Brain microvascular endothelial cell (primary cell): ENCODE measurements at regions not wholly inside any gene's neighbourhood (a gene's known extent, or its start where the extent isn't known, plus 50 kb on each side); places are given as distances from the start of the nearest gene placed in this dataset.

Source experiments
- DNase-seq: peaks from one replicate; pipeline ENCODE4 v3.0.0-alpha.2; 2020
- H3K27ac ChIP-seq: fragments of 250-450 bp; sonication (Bioruptor Pico); 2 replicates; pipeline ENCODE4 v1.5.1; 2020; ENCODE audit warnings: mild to moderate bottlenecking, moderate library complexity
- H3K27me3 ChIP-seq: fragments of 250-450 bp; sonication (Bioruptor Pico); replicated peaks from 2 replicates; pipeline ENCODE4 v1.5.1; 2020; ENCODE audit warnings: mild to moderate bottlenecking
- H3K36me3 ChIP-seq: fragments of 250-450 bp; sonication (Bioruptor Pico); replicated peaks from 2 replicates; pipeline ENCODE4 v1.5.1; 2020; ENCODE audit warnings: mild to moderate bottlenecking
- H3K4me3 ChIP-seq: 2 replicates; pipeline ENCODE4 v1.5.1; 2011; ENCODE audit warnings: low read depth, mild to moderate bottlenecking, control low read depth, low read length, moderate library complexity
- in situ Hi-C: cut with HindIII; loops from 2 replicates; pipeline ENCODE4 v1.10.0; 2017; ENCODE audit warnings: low sequenced_read_pairs, low pct_ligation_motif_present
- TF ChIP-seq, protein P1 (sequence below): IDR thresholded peaks from 2 replicates; pipeline ENCODE4 v1.5.1; 2011; ENCODE audit warnings: low read depth, mild to moderate bottlenecking, moderate library complexity, low read length, control low read depth, inconsistent platforms; ENCODE audit errors: missing control alignments

DNA sequence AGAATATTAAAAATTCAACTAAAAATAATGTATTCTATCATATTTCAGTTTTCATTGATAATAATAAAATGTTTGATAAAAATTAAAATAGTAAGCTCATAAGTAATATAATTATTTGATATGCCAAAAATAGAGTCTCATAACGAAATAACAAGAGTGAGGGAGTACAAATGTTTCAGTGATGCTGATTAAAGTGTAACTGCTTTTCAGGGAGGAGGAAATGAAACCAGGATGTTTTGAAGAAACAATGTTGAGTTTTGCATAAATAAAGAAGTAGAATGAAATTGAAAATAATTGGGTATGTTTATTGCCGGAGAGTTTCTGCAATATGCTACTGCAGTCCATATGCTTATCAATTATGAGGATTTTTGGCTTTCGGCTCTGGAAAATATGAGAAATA is 1159.8 kb upstream of the ADGRL2 start:
- TF ChIP-seq, protein P1, sequence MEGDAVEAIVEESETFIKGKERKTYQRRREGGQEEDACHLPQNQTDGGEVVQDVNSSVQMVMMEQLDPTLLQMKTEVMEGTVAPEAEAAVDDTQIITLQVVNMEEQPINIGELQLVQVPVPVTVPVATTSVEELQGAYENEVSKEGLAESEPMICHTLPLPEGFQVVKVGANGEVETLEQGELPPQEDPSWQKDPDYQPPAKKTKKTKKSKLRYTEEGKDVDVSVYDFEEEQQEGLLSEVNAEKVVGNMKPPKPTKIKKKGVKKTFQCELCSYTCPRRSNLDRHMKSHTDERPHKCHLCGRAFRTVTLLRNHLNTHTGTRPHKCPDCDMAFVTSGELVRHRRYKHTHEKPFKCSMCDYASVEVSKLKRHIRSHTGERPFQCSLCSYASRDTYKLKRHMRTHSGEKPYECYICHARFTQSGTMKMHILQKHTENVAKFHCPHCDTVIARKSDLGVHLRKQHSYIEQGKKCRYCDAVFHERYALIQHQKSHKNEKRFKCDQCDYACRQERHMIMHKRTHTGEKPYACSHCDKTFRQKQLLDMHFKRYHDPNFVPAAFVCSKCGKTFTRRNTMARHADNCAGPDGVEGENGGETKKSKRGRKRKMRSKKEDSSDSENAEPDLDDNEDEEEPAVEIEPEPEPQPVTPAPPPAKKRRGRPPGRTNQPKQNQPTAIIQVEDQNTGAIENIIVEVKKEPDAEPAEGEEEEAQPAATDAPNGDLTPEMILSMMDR = no peak
- H3K27ac ChIP-seq = no peak overlapping the region
- DNase-seq = no peak
- no peaks in the 10 kb centered on the region for H3K36me3 ChIP-seq
- H3K27me3 ChIP-seq = no peaks in the 10 kb centered on the region
- in situ Hi-C loops = no loop called here
- no peak overlapping the region for H3K4me3 ChIP-seq

DNA sequence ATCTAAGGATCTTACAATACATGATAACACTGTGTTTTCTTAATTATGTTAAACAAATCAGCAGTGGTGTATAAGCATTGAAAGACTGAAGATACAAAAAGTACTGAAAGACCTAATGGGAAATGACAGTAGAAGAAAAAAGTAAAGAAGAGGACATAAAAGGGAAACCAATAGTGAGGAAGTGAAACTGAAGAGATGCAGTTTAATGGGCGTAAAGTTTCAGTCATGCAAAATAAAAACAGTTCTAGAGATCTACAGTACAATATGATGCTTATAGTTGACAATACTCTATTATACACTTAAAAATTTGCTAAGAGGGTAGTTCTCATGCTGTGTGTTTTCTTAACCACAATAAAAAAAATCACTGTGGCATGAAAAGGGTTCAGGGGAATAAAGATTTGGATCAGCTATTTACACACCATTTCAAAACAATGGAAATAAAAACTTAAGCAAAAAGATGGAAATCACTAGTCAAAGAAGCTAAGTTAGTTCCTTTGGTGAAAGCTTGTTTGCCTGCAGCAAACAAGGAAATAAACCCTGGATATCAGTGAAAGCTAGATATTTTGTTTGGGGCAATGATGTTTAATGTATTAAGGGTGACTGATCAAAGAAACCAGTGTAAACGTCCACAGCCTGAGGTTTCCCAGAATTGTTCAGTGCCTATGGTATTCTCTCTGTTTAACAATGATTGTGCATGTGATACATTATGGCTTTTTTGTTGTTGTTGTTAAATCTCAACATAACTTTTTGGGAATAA is 1160.8 kb upstream of the ADGRL2 start:
- Histone ChIP-seq H3K27ac (no peak overlapping the region), H3K27me3 (no peaks in the 10 kb centered on the region), H3K36me3 (no peaks in the 10 kb centered on the region), H3K4me3 (no peak overlapping the region)
- TF ChIP-seq, protein P1 = no peak
- in situ Hi-C loops = no loop called here
- DNase-seq = no peak

DNA sequence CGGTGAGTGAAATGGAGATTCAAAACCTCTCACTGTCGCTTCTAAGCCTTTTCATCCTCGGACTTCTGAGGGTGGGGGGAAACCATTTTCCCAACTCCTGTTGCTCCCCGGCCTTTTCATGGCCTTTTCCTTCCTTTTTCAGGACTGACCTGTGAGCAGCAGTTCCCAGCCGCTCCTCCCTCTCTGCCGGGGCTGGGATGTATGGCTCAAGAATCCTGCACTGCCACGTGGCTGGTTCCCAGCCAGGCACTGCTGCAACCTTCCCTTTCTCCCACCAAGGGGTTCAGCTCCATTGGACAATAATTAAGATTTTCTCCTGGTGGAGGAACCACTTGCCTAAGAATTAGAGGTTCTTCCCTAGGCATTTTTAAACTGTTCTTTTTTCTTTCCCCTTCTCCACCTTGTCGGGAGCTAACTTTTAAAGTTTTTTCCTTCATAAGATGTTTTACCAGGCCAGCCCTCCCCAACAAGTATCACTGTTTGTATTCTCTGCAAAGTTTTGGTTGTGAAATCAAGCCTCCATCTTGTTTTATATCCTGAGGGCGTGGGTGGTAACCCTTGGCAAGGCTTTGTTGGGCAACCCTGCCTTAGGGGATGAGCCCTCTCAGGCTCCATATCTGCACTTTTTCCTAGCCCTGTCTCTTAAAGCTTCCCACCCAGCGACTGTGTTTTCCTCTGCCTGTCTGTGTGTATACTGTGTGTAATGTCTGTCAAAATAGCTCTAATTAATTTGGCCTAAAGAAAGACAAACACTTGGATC is 1166.6 kb upstream of the ADGRL2 start:
- Histone ChIP-seq H3K27ac (no peak overlapping the region), H3K27me3 (no peaks in the 10 kb centered on the region), H3K4me3 (no peak overlapping the region), H3K36me3 (no peaks in the 10 kb centered on the region)
- no peak for DNase-seq
- TF ChIP-seq, protein P1 = no peak
- in situ Hi-C loops = no loop called here

DNA sequence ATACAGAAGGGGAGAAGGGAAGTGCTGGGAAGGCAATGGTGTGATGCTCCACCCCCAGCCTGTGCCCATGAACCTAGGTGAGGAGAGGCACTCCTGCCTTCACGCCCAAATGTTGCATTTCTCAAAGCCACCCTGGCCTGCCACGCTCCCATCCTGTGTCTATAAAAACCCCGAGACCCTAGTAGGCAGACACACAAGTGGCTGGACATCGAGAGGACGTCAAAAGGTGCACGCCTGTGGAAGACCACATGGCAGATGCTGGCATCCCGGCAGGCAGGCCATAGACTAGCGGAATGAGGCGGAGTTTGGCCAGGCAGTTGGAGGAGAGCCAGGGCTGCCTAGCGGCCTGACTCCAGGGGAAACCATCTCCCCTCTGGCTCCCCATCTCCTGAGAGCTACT is 1168.5 kb upstream of the ADGRL2 start:
- Histone ChIP-seq H3K36me3 (no peaks in the 10 kb centered on the region), H3K27me3 (no peaks in the 10 kb centered on the region), H3K4me3 (no peak overlapping the region), H3K27ac (no peak overlapping the region)
- TF ChIP-seq, protein P1 = no peak
- in situ Hi-C loops = no loop called here
- DNase-seq = no peak

DNA sequence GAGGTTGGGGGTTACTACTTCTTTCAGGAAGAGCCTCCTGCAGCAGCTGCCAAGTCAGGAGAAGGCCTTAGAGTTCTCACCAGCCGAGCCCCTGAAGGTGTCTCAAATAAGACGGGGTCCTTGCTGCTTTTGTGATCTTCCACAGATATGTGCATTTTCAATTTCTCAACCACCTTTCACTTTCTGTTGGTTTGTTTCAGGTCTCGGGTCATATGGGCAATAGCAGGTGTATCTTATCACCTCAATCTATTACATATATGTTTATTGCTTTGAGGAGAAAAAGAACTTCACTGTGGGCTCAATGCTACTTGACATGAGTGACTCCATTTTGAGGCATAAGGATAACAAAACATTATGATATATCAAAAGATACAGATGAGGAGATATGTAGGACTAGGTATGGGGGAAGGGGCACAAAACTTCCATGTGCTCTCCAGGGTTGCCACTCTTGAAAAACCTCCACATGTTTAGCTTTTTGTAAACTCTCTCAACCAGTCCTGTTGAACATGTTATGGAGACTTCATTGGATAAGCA is 1171.4 kb upstream of the ADGRL2 start:
- H3K36me3 ChIP-seq = no peaks in the 10 kb centered on the region
- no peak for DNase-seq
- no peak overlapping the region for H3K4me3 ChIP-seq
- in situ Hi-C loops = no loop called here
- H3K27ac ChIP-seq = no peak overlapping the region
- TF ChIP-seq, protein P1 = no peak
- no peaks in the 10 kb centered on the region for H3K27me3 ChIP-seq
